ENCODE measurements at regions not wholly inside any gene's neighbourhood (a gene's known extent, or its start where the extent isn't known, plus 50 kb on each side); places are given as distances from the start of the nearest gene placed in this dataset.

GRCh38 chrX:69016293-69016941 is 148.8 kb downstream of the PJA1 start:
- Histone ChIP-seq H3K9me3 (ENCODE audit: control insufficient read depth, insufficient read depth, low read length) (peaks cover 14% of the 10 kb centered on the region; the same call in 1 of the 2 replicates), H3K27ac (ENCODE audit: low read depth, low read length) (no peak overlapping the region), H3K27me3 (ENCODE audit: control insufficient read depth, insufficient read depth, low read length) (no peaks in the 10 kb centered on the region), H3K4me3 (ENCODE audit: low read depth, low read length) (no peak overlapping the region), H3K9ac (ENCODE audit: low read depth, low read length) (no peak overlapping the region), H3K4me1 (ENCODE audit: control insufficient read depth, insufficient read depth, low read length) (no peaks in the 10 kb centered on the region), H3K36me3 (ENCODE audit: control insufficient read depth, insufficient read depth, low read length) (no peaks in the 10 kb centered on the region)

- Histone ChIP-seq H3K9ac (ENCODE audit: low read depth, low read length) (no peak overlapping the region), H3K4me1 (ENCODE audit: control insufficient read depth, insufficient read depth, low read length) (no peaks in the 10 kb centered on the region), H3K27ac (ENCODE audit: low read depth, low read length) (no peak overlapping the region), H3K9me3 (ENCODE audit: control insufficient read depth, insufficient read depth, low read length) (peaks cover 14% of the 10 kb centered on the region; the same call in 1 of the 2 replicates), H3K36me3 (ENCODE audit: control insufficient read depth, insufficient read depth, low read length) (no peaks in the 10 kb centered on the region), H3K27me3 (ENCODE audit: control insufficient read depth, insufficient read depth, low read length) (no peaks in the 10 kb centered on the region), H3K4me3 (ENCODE audit: low read depth, low read length) (no peak overlapping the region)
Observed at GRCh38 chrX:69015564-69016292, 149.5 kb downstream of the PJA1 start.

GRCh38 chrX:69015156-69015555 is 150.1 kb downstream of the PJA1 start:
- Histone ChIP-seq H3K4me3 (ENCODE audit: low read depth, low read length) (no peak overlapping the region), H3K36me3 (ENCODE audit: control insufficient read depth, insufficient read depth, low read length) (no peaks in the 10 kb centered on the region), H3K4me1 (ENCODE audit: control insufficient read depth, insufficient read depth, low read length) (no peaks in the 10 kb centered on the region), H3K27ac (ENCODE audit: low read depth, low read length) (no peak overlapping the region), H3K9me3 (ENCODE audit: control insufficient read depth, insufficient read depth, low read length) (peaks cover 10% of the 10 kb centered on the region; the same call in 1 of the 2 replicates), H3K9ac (ENCODE audit: low read depth, low read length) (no peak overlapping the region), H3K27me3 (ENCODE audit: control insufficient read depth, insufficient read depth, low read length) (no peaks in the 10 kb centered on the region)

GRCh38 chrX:69014200-69014599 is 151.1 kb downstream of the PJA1 start:
- H3K4me1 ChIP-seq (ENCODE audit: control insufficient read depth, insufficient read depth, low read length) = no peaks in the 10 kb centered on the region
- no peaks in the 10 kb centered on the region for H3K27me3 ChIP-seq (ENCODE audit: control insufficient read depth, insufficient read depth, low read length)
- no peak overlapping the region for H3K9ac ChIP-seq (ENCODE audit: low read depth, low read length)
- H3K27ac ChIP-seq (ENCODE audit: low read depth, low read length) = no peak overlapping the region
- H3K36me3 ChIP-seq (ENCODE audit: control insufficient read depth, insufficient read depth, low read length) = no peaks in the 10 kb centered on the region
- H3K9me3 ChIP-seq (ENCODE audit: control insufficient read depth, insufficient read depth, low read length) = peaks cover 7% of the 10 kb centered on the region; the same call in 1 of the 2 replicates
- no peak overlapping the region for H3K4me3 ChIP-seq (ENCODE audit: low read depth, low read length)

- Histone ChIP-seq H3K27me3 (ENCODE audit: control insufficient read depth, insufficient read depth, low read length) (no peaks in the 10 kb centered on the region), H3K9me3 (ENCODE audit: control insufficient read depth, insufficient read depth, low read length) (peaks cover 3% of the 10 kb centered on the region; the same call in 1 of the 2 replicates), H3K4me3 (ENCODE audit: low read depth, low read length) (no peak overlapping the region), H3K4me1 (ENCODE audit: control insufficient read depth, insufficient read depth, low read length) (no peaks in the 10 kb centered on the region), H3K9ac (ENCODE audit: low read depth, low read length) (no peak overlapping the region), H3K27ac (ENCODE audit: low read depth, low read length) (no peak overlapping the region), H3K36me3 (ENCODE audit: control insufficient read depth, insufficient read depth, low read length) (no peaks in the 10 kb centered on the region)
Observed at GRCh38 chrX:69010339-69010738, 154.9 kb downstream of the PJA1 start.

- H3K9me3 ChIP-seq (ENCODE audit: control insufficient read depth, insufficient read depth, low read length) = no peaks in the 10 kb centered on the region; the same call in 1 of the 2 replicates
- no peak overlapping the region for H3K9ac ChIP-seq (ENCODE audit: low read depth, low read length)
- no peak overlapping the region for H3K4me3 ChIP-seq (ENCODE audit: low read depth, low read length)
- H3K4me1 ChIP-seq (ENCODE audit: control insufficient read depth, insufficient read depth, low read length) = no peaks in the 10 kb centered on the region
- H3K36me3 ChIP-seq (ENCODE audit: control insufficient read depth, insufficient read depth, low read length) = no peaks in the 10 kb centered on the region
- no peaks in the 10 kb centered on the region for H3K27me3 ChIP-seq (ENCODE audit: control insufficient read depth, insufficient read depth, low read length)
- no peak overlapping the region for H3K27ac ChIP-seq (ENCODE audit: low read depth, low read length)
Observed at GRCh38 chrX:69000877-69001276, 164.4 kb downstream of the PJA1 start.

GRCh38 chrX:68999931-69000330 is 165.3 kb downstream of the PJA1 start:
- Histone ChIP-seq H3K36me3 (ENCODE audit: control insufficient read depth, insufficient read depth, low read length) (no peaks in the 10 kb centered on the region), H3K4me3 (ENCODE audit: low read depth, low read length) (no peak overlapping the region), H3K27ac (ENCODE audit: low read depth, low read length) (no peak overlapping the region)

GRCh38 chrX:68999356-68999755 is 165.9 kb downstream of the PJA1 start:
- no peaks in the 10 kb centered on the region for H3K36me3 ChIP-seq (ENCODE audit: control insufficient read depth, insufficient read depth, low read length)
- H3K4me3 ChIP-seq (ENCODE audit: low read depth, low read length) = no peak overlapping the region
- H3K4me1 ChIP-seq (ENCODE audit: control insufficient read depth, insufficient read depth, low read length) = no peaks in the 10 kb centered on the region
- H3K27ac ChIP-seq (ENCODE audit: low read depth, low read length) = no peak overlapping the region
- H3K9ac ChIP-seq (ENCODE audit: low read depth, low read length) = no peak overlapping the region
- peaks cover 9% of the 10 kb centered on the region; the same call in 1 of the 2 replicates for H3K9me3 ChIP-seq (ENCODE audit: control insufficient read depth, insufficient read depth, low read length)
- H3K27me3 ChIP-seq (ENCODE audit: control insufficient read depth, insufficient read depth, low read length) = no peaks in the 10 kb centered on the region

More at GRCh38 chrX:68999931-69000330, 165.3 kb downstream of the PJA1 start:
- Histone ChIP-seq H3K9ac (ENCODE audit: low read depth, low read length) (no peak overlapping the region), H3K9me3 (ENCODE audit: control insufficient read depth, insufficient read depth, low read length) (peaks cover 5% of the 10 kb centered on the region; the same call in 1 of the 2 replicates), H3K4me1 (ENCODE audit: control insufficient read depth, insufficient read depth, low read length) (no peaks in the 10 kb centered on the region), H3K27me3 (ENCODE audit: control insufficient read depth, insufficient read depth, low read length) (no peaks in the 10 kb centered on the region)

- H3K9ac ChIP-seq (ENCODE audit: low read depth, low read length) = no peak overlapping the region
- H3K27ac ChIP-seq (ENCODE audit: low read depth, low read length) = no peak overlapping the region
- peaks cover 9% of the 10 kb centered on the region; the same call in 1 of the 2 replicates for H3K9me3 ChIP-seq (ENCODE audit: control insufficient read depth, insufficient read depth, low read length)
Observed at GRCh38 chrX:68998716-68999115, 166.5 kb downstream of the PJA1 start.

GRCh38 chrX:68997911-68998310 is 167.3 kb downstream of the PJA1 start:
- Histone ChIP-seq H3K27me3 (ENCODE audit: control insufficient read depth, insufficient read depth, low read length) (no peaks in the 10 kb centered on the region), H3K9ac (ENCODE audit: low read depth, low read length) (no peak overlapping the region), H3K4me1 (ENCODE audit: control insufficient read depth, insufficient read depth, low read length) (no peaks in the 10 kb centered on the region), H3K36me3 (ENCODE audit: control insufficient read depth, insufficient read depth, low read length) (no peaks in the 10 kb centered on the region), H3K27ac (ENCODE audit: low read depth, low read length) (no peak overlapping the region), H3K4me3 (ENCODE audit: low read depth, low read length) (no peak overlapping the region), H3K9me3 (ENCODE audit: control insufficient read depth, insufficient read depth, low read length) (peaks cover 9% of the 10 kb centered on the region; the same call in 1 of the 2 replicates)

More at GRCh38 chrX:68998716-68999115, 166.5 kb downstream of the PJA1 start:
- H3K4me1 ChIP-seq (ENCODE audit: control insufficient read depth, insufficient read depth, low read length) = no peaks in the 10 kb centered on the region
- no peaks in the 10 kb centered on the region for H3K27me3 ChIP-seq (ENCODE audit: control insufficient read depth, insufficient read depth, low read length)
- H3K4me3 ChIP-seq (ENCODE audit: low read depth, low read length) = no peak overlapping the region
- H3K36me3 ChIP-seq (ENCODE audit: control insufficient read depth, insufficient read depth, low read length) = no peaks in the 10 kb centered on the region

GRCh38 chrX:68997511-68997910 is 167.7 kb downstream of the PJA1 start:
- no peaks in the 10 kb centered on the region for H3K27me3 ChIP-seq (ENCODE audit: control insufficient read depth, insufficient read depth, low read length)
- H3K9ac ChIP-seq (ENCODE audit: low read depth, low read length) = no peak overlapping the region
- no peak overlapping the region for H3K27ac ChIP-seq (ENCODE audit: low read depth, low read length)
- no peak overlapping the region for H3K4me3 ChIP-seq (ENCODE audit: low read depth, low read length)
- H3K4me1 ChIP-seq (ENCODE audit: control insufficient read depth, insufficient read depth, low read length) = no peaks in the 10 kb centered on the region
- no peaks in the 10 kb centered on the region for H3K36me3 ChIP-seq (ENCODE audit: control insufficient read depth, insufficient read depth, low read length)
- peaks cover 9% of the 10 kb centered on the region; the same call in 1 of the 2 replicates for H3K9me3 ChIP-seq (ENCODE audit: control insufficient read depth, insufficient read depth, low read length)

Data from HUES48 (cell line).